PC-3 (cell line): ENCODE measurements at regions not wholly inside any gene's neighbourhood (a gene's known extent, or its start where the extent isn't known, plus 50 kb on each side); places are given as distances from the start of the nearest gene placed in this dataset.
A peak's percentile ranks its signal among the peaks of the same experiment; 100 is the strongest.

ENCODE experiments used
- ATAC-seq: fragments of 200-7000 bp; cut with Tn5 transposase; 2 replicates; pipeline ENCODE4 v1.9.1; 2020; ENCODE audit warnings: mild to moderate bottlenecking, moderate library complexity
- BruUV-seq: library from RNA; stranded (reverse); fragments of 400-500 nt; replicated peaks from 2 replicates; lab custom pipeline; 2021; lab: Mats Ljungman, UMichigan
- CTCF ChIA-PET: fragments of 300-600 bp; sonication (Branson Sonifier 250); formaldehyde crosslinking; loops from one replicate; lab custom pipeline; 2022; ENCODE audit warnings: antibody characterized with exemption; lab: Charles Lee
- POLR2A ChIA-PET: fragments of 300-600 bp; sonication (Branson Sonifier 250); formaldehyde crosslinking; loops from one replicate; lab custom pipeline; 2022; ENCODE audit warnings: antibody characterized with exemption; ENCODE audit not compliant: unreplicated experiment; lab: Charles Lee
- DNase-seq: peaks from one replicate; pipeline ENCODE4 v3.0.0-alpha.2; 2015
- H2AFZ ChIP-seq: fragments of 300-600 bp; sonication (generic); 2 replicates; pipeline ENCODE4 v1.6.0; 2016; ENCODE audit warnings: antibody characterized with exemption, low read length
- H3F3A ChIP-seq: fragments of 300-600 bp; sonication (generic); one replicate; pipeline ENCODE4 v1.6.0; 2017; ENCODE audit warnings: antibody characterized with exemption, low read length, control low read depth, mild to moderate bottlenecking; ENCODE audit not compliant: unreplicated experiment
- H3K27ac ChIP-seq: fragments of 300-600 bp; sonication (generic); 2 replicates; pipeline ENCODE4 v1.5.1; 2016; ENCODE audit warnings: mild to moderate bottlenecking, low read length
- H3K27me3 ChIP-seq: fragments of 300-600 bp; sonication (generic); 2 replicates; pipeline ENCODE4 v1.6.1; 2016; ENCODE audit warnings: low read length, mixed read lengths
- H3K36me3 ChIP-seq: fragments of 300-600 bp; sonication (generic); 2 replicates; pipeline ENCODE4 v1.6.1; 2016; ENCODE audit warnings: low read depth, mixed run types, low read length, mixed read lengths
- H3K4me1 ChIP-seq: fragments of 300-600 bp; sonication (generic); 2 replicates; pipeline ENCODE4 v1.5.1; 2016; ENCODE audit warnings: low read length; ENCODE audit not compliant: insufficient read depth
- H3K4me2 ChIP-seq: fragments of 300-600 bp; sonication (generic); 2 replicates; pipeline ENCODE4 v1.6.0; 2016; ENCODE audit warnings: low read length
- H3K4me3 ChIP-seq: fragments of 300-600 bp; sonication (generic); 2 replicates; pipeline ENCODE4 v1.5.1; 2016; ENCODE audit warnings: mild to moderate bottlenecking, low read length, mixed read lengths
- H3K79me2 ChIP-seq: fragments of 300-600 bp; sonication (generic); 2 replicates; pipeline ENCODE4 v1.6.1; 2017; ENCODE audit warnings: low read length, mixed read lengths
- H3K9ac ChIP-seq: fragments of 300-600 bp; sonication (generic); 2 replicates; pipeline ENCODE4 v1.6.0; 2016; ENCODE audit warnings: mild to moderate bottlenecking, low read length
- H3K9me2 ChIP-seq: fragments of 300-600 bp; sonication (generic); replicated peaks from 2 replicates; pipeline ENCODE4 v1.6.1; 2016; ENCODE audit warnings: mixed run types, low read length, mixed read lengths
- H3K9me3 ChIP-seq: fragments of 300-600 bp; sonication (generic); 2 replicates; pipeline ENCODE4 v1.6.1; 2016; ENCODE audit warnings: low read length, mixed read lengths
- H4K20me1 ChIP-seq: fragments of 300-600 bp; sonication (generic); 2 replicates; pipeline ENCODE4 v1.6.1; 2016; ENCODE audit warnings: low read length, mixed read lengths
- EZH2 ChIP-seq: fragments of 300-600 bp; sonication (generic); IDR thresholded peaks from one replicate; pipeline ENCODE4 v1.6.1; 2017; ENCODE audit warnings: antibody characterized with exemption, mild to moderate bottlenecking, low read length; ENCODE audit not compliant: unreplicated experiment
- EZH2phosphoT487 ChIP-seq: fragments of 300-600 bp; sonication (generic); IDR thresholded peaks from 2 replicates; pipeline ENCODE4 v1.6.1; 2018; ENCODE audit warnings: mild to moderate bottlenecking, antibody characterized with exemption, low read length, borderline replicate concordance
- intact Hi-C: fragments of 100-400 bp; cut with micrococcal nuclease; formaldehyde crosslinking; loops from 2 replicates; pipeline ENCODE4 v1.9.0; 2023
- TF ChIP-seq, protein P1 (sequence below): fragments of 300-600 bp; sonication (generic); conservative IDR thresholded peaks from 2 replicates; pipeline ENCODE4 v1.5.1; 2017; ENCODE audit warnings: antibody characterized with exemption, low read depth, mild to moderate bottlenecking, low read length

DNA sequence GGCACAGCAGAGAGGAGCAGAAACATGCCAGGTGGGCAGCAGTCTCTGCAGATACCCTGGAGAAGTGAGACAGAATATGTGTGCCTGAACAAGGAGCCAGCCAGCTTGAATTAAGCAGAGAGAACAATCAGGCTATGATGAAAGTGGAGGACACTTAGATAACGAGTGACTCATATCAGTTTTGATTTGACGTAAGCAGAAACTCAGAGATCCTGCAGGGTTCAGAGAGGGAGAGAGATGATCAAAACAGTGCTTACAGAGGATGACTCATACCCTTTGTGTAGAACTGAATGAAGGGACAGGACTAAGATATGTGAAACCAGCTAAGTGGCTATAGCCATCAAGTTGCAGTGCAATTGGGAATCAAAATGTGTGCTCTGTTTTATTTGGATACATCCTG is 300.7 kb downstream of the TENT5A start:
- Histone ChIP-seq H3K9ac (no peak overlapping the region), H3K27me3 (no peaks in the 10 kb centered on the region), H3K9me2 (no peaks in the 10 kb centered on the region), H3K27ac (no peak overlapping the region), H3K36me3 (no peaks in the 10 kb centered on the region), H3K4me2 (no peak overlapping the region), H3K79me2 (no peaks in the 10 kb centered on the region), H3K4me3 (no peak overlapping the region), H4K20me1 (no peaks in the 10 kb centered on the region), H3F3A (no peaks in the 10 kb centered on the region), H2AFZ (no peak overlapping the region), H3K9me3 (no peaks in the 10 kb centered on the region), H3K4me1 (no peaks in the 10 kb centered on the region)
- ATAC-seq (peak; percentile 90), DNase-seq (peak; percentile 55)
- POLR2A ChIA-PET = no interaction called here
- no peak for TF ChIP-seq EZH2
- TF ChIP-seq EZH2phosphoT487 = no peak
- TF ChIP-seq, protein P1, sequence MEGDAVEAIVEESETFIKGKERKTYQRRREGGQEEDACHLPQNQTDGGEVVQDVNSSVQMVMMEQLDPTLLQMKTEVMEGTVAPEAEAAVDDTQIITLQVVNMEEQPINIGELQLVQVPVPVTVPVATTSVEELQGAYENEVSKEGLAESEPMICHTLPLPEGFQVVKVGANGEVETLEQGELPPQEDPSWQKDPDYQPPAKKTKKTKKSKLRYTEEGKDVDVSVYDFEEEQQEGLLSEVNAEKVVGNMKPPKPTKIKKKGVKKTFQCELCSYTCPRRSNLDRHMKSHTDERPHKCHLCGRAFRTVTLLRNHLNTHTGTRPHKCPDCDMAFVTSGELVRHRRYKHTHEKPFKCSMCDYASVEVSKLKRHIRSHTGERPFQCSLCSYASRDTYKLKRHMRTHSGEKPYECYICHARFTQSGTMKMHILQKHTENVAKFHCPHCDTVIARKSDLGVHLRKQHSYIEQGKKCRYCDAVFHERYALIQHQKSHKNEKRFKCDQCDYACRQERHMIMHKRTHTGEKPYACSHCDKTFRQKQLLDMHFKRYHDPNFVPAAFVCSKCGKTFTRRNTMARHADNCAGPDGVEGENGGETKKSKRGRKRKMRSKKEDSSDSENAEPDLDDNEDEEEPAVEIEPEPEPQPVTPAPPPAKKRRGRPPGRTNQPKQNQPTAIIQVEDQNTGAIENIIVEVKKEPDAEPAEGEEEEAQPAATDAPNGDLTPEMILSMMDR = no peak
- intact Hi-C loops = no loop called here
- no TSS peak for BruUV-seq
- CTCF ChIA-PET = no interaction called here

DNA sequence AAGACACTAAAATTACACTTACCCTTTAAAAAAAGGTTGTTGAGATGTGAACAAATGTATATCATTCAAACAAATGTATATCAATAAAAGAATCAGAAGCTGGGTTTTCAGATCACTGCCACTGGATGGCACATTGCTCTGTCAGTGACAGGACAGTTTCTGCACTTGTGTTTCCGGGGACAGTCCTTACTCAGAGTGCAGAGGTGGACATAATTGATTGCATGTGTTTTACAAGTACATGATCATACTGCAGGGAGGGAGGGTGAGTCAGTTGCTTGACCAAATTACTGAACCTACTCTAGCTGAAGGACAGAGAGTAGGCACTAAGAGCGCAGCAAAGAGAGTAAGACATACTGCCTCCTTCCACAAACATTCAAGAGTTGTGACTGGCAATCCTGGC is 302.3 kb downstream of the TENT5A start:
- Histone ChIP-seq H3K4me3 (no peak overlapping the region), H3K27me3 (no peaks in the 10 kb centered on the region), H3K9me2 (no peaks in the 10 kb centered on the region), H3K4me2 (no peak overlapping the region), H3K27ac (no peak overlapping the region), H3K4me1 (no peaks in the 10 kb centered on the region), H3K79me2 (no peaks in the 10 kb centered on the region), H2AFZ (no peak overlapping the region), H3K9ac (no peak overlapping the region), H3F3A (no peaks in the 10 kb centered on the region), H3K9me3 (no peaks in the 10 kb centered on the region), H4K20me1 (no peaks in the 10 kb centered on the region), H3K36me3 (no peaks in the 10 kb centered on the region)
- ATAC-seq (peak; percentile 38; the same call in 1 of the 2 replicates), DNase-seq (peak; percentile 8)
- BruUV-seq = no TSS peak
- intact Hi-C loops = no loop called here
- ChIA-PET POLR2A (no interaction called here), CTCF (no interaction called here)
- TF ChIP-seq, protein P1 = 0 out of 2 replicates have a peak, but pooled peaks have one; percentile 22
- no peak for TF ChIP-seq EZH2phosphoT487

DNA sequence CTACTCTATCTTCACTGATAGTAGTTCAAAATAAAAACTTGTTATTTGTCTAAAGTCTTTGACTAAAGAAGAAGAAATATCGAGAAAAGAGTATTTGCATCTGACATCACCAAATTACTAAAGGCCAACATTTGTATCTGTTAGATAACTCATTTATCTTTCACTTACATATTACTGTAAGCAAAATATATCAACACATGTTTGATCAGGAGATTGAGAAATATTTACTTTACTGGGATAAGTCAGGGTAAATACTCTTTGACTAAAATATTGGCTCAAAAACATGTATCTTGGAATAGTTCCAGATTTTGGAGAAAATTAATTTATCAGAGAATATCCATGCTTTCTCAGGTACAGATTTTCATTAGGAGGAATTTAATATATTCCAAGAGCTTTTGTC is 306.0 kb downstream of the TENT5A start:
- Histone ChIP-seq H3K79me2 (no peaks in the 10 kb centered on the region), H3K9ac (no peak overlapping the region), H4K20me1 (no peaks in the 10 kb centered on the region), H3K27ac (no peak overlapping the region), H3K27me3 (no peaks in the 10 kb centered on the region), H3K4me1 (no peaks in the 10 kb centered on the region), H3K9me2 (no peaks in the 10 kb centered on the region), H3F3A (no peaks in the 10 kb centered on the region), H2AFZ (no peak overlapping the region), H3K36me3 (no peaks in the 10 kb centered on the region), H3K4me2 (no peak overlapping the region), H3K9me3 (no peaks in the 10 kb centered on the region), H3K4me3 (no peak overlapping the region)
- DNase-seq (no peak), ATAC-seq (no peak)
- ChIA-PET POLR2A (no interaction called here), CTCF (no interaction called here)
- TF ChIP-seq EZH2phosphoT487 (no peak), EZH2 (no peak)
- TF ChIP-seq, protein P1 = no peak
- no TSS peak for BruUV-seq
- intact Hi-C loops = no loop called here
